ENCODE measurements at regions not wholly inside any gene's neighbourhood (a gene's known extent, or its start where the extent isn't known, plus 50 kb on each side); places are given as distances from the start of the nearest gene placed in this dataset.

GRCh38 chr1:69191335-69191734, 376.4 kb upstream of the LRRC7 start:
- no peaks in the 10 kb centered on the region for H3K4me1 Mint-ChIP-seq
- Histone ChIP-seq H3K4me3 (ENCODE audit: low read length) (no peak overlapping the region), H3K36me3 (ENCODE audit: control insufficient read depth, insufficient read depth, low read length) (no peaks in the 10 kb centered on the region), H3K9ac (ENCODE audit: extremely low read depth, low read length, poor library complexity, severe bottlenecking) (no peak overlapping the region), H3K27me3 (ENCODE audit: control insufficient read depth, insufficient read depth, low read length, poor library complexity, severe bottlenecking) (no peaks in the 10 kb centered on the region), H3K4me1 (ENCODE audit: control insufficient read depth, insufficient read depth, low read length) (no peaks in the 10 kb centered on the region), H3K9me3 (ENCODE audit: control insufficient read depth, low read length) (no peaks in the 10 kb centered on the region), H3K27ac (ENCODE audit: low read depth, low read length) (no peak overlapping the region)
- H3K27ac Mint-ChIP-seq: no peak overlapping the region
- DNase-seq: no peak
- H3K36me3 Mint-ChIP-seq (ENCODE audit: low read depth): no peaks in the 10 kb centered on the region
- no peaks in the 10 kb centered on the region for H3K27me3 Mint-ChIP-seq (ENCODE audit: insufficient read depth)
- H3K9me3 Mint-ChIP-seq: peaks cover 3% of the 10 kb centered on the region
- no peak for TF ChIP-seq CTCF (conservative IDR thresholded peaks at IDR 0.05)
- no peak overlapping the region for H3K4me3 Mint-ChIP-seq

GRCh38 chr1:69195136-69195535, 372.6 kb upstream of the LRRC7 start:
- H3K27ac Mint-ChIP-seq: no peak overlapping the region
- H3K9me3 Mint-ChIP-seq: no peaks in the 10 kb centered on the region
- Histone ChIP-seq H3K4me1 (ENCODE audit: control insufficient read depth, insufficient read depth, low read length) (no peaks in the 10 kb centered on the region), H3K27me3 (ENCODE audit: control insufficient read depth, insufficient read depth, low read length, poor library complexity, severe bottlenecking) (no peaks in the 10 kb centered on the region), H3K4me3 (ENCODE audit: low read length) (no peak overlapping the region), H3K9me3 (ENCODE audit: control insufficient read depth, low read length) (no peaks in the 10 kb centered on the region), H3K9ac (ENCODE audit: extremely low read depth, low read length, poor library complexity, severe bottlenecking) (no peak overlapping the region), H3K27ac (ENCODE audit: low read depth, low read length) (no peak overlapping the region), H3K36me3 (ENCODE audit: control insufficient read depth, insufficient read depth, low read length) (no peaks in the 10 kb centered on the region)
- no peak overlapping the region for H3K4me3 Mint-ChIP-seq
- TF ChIP-seq CTCF (conservative IDR thresholded peaks at IDR 0.05): no peak
- no peak for DNase-seq
- H3K4me1 Mint-ChIP-seq: peaks cover 6% of the 10 kb centered on the region
- no peaks in the 10 kb centered on the region for H3K27me3 Mint-ChIP-seq (ENCODE audit: insufficient read depth)
- no peaks in the 10 kb centered on the region for H3K36me3 Mint-ChIP-seq (ENCODE audit: low read depth)
- 94% methylated on average over 2 of the region's 2 CpGs; no CpG with 5 or more reads in 1 of the 2 experiments for WGBS, 2 experiments (ENCODE audit: insufficient coverage in 1 of 2, insufficient read length in 1 of 2)

- H3K9ac ChIP-seq (ENCODE audit: extremely low read depth, low read length, poor library complexity, severe bottlenecking): no peak overlapping the region
- no peaks in the 10 kb centered on the region for H3K27me3 Mint-ChIP-seq (ENCODE audit: insufficient read depth)
Measured at GRCh38 chr1:69196071-69196470, 371.7 kb upstream of the LRRC7 start.

More at GRCh38 chr1:69196071-69196470, 371.7 kb upstream of the LRRC7 start:
- Histone ChIP-seq H3K36me3 (ENCODE audit: control insufficient read depth, insufficient read depth, low read length) (no peaks in the 10 kb centered on the region), H3K27me3 (ENCODE audit: control insufficient read depth, insufficient read depth, low read length, poor library complexity, severe bottlenecking) (no peaks in the 10 kb centered on the region), H3K27ac (ENCODE audit: low read depth, low read length) (no peak overlapping the region), H3K9me3 (ENCODE audit: control insufficient read depth, low read length) (no peaks in the 10 kb centered on the region), H3K4me3 (ENCODE audit: low read length) (no peak overlapping the region), H3K4me1 (ENCODE audit: control insufficient read depth, insufficient read depth, low read length) (no peaks in the 10 kb centered on the region)
- 90 to 95% methylated on average over 3 of the region's 3 CpGs for WGBS, 2 experiments (ENCODE audit: insufficient coverage in 1 of 2, insufficient read length in 1 of 2)
- no peaks in the 10 kb centered on the region for H3K9me3 Mint-ChIP-seq
- H3K4me1 Mint-ChIP-seq: peaks cover 6% of the 10 kb centered on the region
- no peak overlapping the region for H3K27ac Mint-ChIP-seq
- no peak for DNase-seq
- no peak overlapping the region for H3K4me3 Mint-ChIP-seq
- no peak for TF ChIP-seq CTCF (conservative IDR thresholded peaks at IDR 0.05)
- no peaks in the 10 kb centered on the region for H3K36me3 Mint-ChIP-seq (ENCODE audit: low read depth)

All from endodermal cell (in vitro differentiated cells).